RWPE2 (cell line): ENCODE measurements at regions not wholly inside any gene's neighbourhood (a gene's known extent, or its start where the extent isn't known, plus 50 kb on each side); places are given as distances from the start of the nearest gene placed in this dataset.

ENCODE experiments used
- ATAC-seq: fragments of 200-7000 bp; cut with Tn5 transposase; 3 replicates; pipeline ENCODE4 v1.9.1; 2021; ENCODE audit warnings: low read depth
- DNase-seq: peaks from one replicate; pipeline ENCODE4 v3.0.0-alpha.2; 2020; ENCODE audit warnings: low spot score
- H3K27ac ChIP-seq: fragments of 450-650 bp; 2 replicates; pipeline ENCODE4 v1.5.1; 2017; ENCODE audit warnings: mild to moderate bottlenecking; ENCODE audit not compliant: poor library complexity, severe bottlenecking
- H3K27me3 ChIP-seq: fragments of 250-450 bp; sonication (Bioruptor Pico); 2 replicates; pipeline ENCODE4 v1.5.1; 2021; ENCODE audit warnings: mild to moderate bottlenecking, moderate library complexity; ENCODE audit not compliant: insufficient read depth, poor library complexity, severe bottlenecking
- H3K36me3 ChIP-seq: fragments of 250-450 bp; sonication (Bioruptor Pico); 2 replicates; pipeline ENCODE4 v1.5.1; 2020; ENCODE audit warnings: low read depth, mild to moderate bottlenecking, moderate library complexity
- H3K4me1 ChIP-seq: fragments of 250-450 bp; sonication (Bioruptor Pico); 2 replicates; pipeline ENCODE4 v1.5.1; 2021; ENCODE audit warnings: mild to moderate bottlenecking, moderate library complexity; ENCODE audit not compliant: insufficient read depth, poor library complexity, severe bottlenecking
- H3K4me3 ChIP-seq: fragments of 250-450 bp; sonication (Bioruptor Pico); 2 replicates; pipeline ENCODE4 v1.5.1; 2021; ENCODE audit warnings: mild to moderate bottlenecking, moderate library complexity; ENCODE audit not compliant: severe bottlenecking
- H3K9me3 ChIP-seq: fragments of 250-450 bp; sonication (Bioruptor Pico); 2 replicates; pipeline ENCODE4 v1.5.1; 2021; ENCODE audit warnings: mild to moderate bottlenecking, moderate library complexity; ENCODE audit not compliant: severe bottlenecking
- TF ChIP-seq, protein P1 (sequence below): fragments of 450-650 bp; IDR thresholded peaks from one replicate; pipeline ENCODE4 v1.5.1; 2017; ENCODE audit warnings: mild to moderate bottlenecking, moderate library complexity; ENCODE audit not compliant: poor library complexity, severe bottlenecking

DNA sequence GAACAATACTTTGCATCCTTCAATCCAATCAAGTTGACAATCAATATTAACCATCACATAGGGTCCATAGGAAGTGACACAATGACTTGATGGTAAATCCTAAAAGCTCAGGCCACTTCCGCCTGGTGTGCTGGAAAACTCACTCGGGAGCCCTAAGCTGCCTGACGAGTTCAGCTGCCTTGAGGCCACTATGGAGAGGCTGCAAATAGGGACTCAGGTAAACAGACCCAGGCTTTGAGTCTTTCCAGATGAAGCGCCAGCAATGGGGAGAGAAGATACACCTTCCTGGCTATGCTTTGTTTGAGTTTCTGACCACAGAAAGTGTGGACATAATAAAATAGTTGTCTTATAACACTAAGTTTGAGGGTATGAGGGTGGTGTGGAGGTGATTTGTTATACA, 112.6 kb downstream of the GPR63 start:
- Histone ChIP-seq H3K27me3 (no peaks in the 10 kb centered on the region), H3K4me3 (no peak overlapping the region), H3K9me3 (no peaks in the 10 kb centered on the region), H3K36me3 (no peaks in the 10 kb centered on the region), H3K4me1 (no peaks in the 10 kb centered on the region), H3K27ac (no peak overlapping the region)
- no peak for ATAC-seq
- DNase-seq, result no peak
- TF ChIP-seq, protein P1, sequence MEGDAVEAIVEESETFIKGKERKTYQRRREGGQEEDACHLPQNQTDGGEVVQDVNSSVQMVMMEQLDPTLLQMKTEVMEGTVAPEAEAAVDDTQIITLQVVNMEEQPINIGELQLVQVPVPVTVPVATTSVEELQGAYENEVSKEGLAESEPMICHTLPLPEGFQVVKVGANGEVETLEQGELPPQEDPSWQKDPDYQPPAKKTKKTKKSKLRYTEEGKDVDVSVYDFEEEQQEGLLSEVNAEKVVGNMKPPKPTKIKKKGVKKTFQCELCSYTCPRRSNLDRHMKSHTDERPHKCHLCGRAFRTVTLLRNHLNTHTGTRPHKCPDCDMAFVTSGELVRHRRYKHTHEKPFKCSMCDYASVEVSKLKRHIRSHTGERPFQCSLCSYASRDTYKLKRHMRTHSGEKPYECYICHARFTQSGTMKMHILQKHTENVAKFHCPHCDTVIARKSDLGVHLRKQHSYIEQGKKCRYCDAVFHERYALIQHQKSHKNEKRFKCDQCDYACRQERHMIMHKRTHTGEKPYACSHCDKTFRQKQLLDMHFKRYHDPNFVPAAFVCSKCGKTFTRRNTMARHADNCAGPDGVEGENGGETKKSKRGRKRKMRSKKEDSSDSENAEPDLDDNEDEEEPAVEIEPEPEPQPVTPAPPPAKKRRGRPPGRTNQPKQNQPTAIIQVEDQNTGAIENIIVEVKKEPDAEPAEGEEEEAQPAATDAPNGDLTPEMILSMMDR, result no peak

DNA sequence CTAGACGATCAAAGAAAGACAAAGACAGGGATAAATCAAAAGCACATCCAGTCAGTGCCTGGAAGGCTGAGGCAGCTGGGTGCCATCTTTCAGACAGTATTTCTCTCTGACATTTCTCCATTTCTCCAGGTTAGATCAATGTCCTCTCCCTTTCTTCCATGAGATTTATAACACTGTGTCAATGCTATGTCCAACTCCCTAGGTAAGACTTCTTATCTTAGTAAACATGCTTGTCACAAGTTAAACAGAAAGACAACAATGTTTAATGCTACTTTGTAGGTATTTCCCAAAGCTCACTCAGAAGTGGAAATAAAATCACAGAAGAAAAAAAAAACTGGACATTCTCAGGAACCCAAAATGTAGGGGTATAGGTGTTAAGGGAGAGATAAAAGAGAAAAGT, 113.9 kb downstream of the GPR63 start:
- DNase-seq, result no peak

DNA sequence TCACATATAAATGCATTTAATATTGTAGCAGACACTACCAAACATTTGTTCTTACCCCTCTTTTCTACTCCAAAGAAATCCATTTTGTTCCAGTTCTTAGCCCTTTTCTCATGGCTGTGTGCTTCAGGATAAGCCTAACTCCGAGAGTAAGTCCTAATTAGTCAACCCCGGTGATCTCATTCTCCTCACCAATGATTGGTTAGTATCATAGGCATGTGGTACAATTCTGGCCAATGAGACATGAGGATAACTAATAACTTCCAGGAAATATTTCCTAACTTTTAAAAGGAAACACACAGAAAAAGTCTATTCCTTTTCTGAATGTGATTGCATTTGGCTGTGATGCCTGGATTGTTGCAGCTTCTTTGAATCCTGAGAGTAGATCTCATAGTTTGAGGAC, 116.0 kb downstream of the GPR63 start:
- Histone ChIP-seq H3K9me3 (no peaks in the 10 kb centered on the region), H3K4me1 (no peaks in the 10 kb centered on the region), H3K27ac (no peak overlapping the region), H3K4me3 (no peak overlapping the region), H3K36me3 (no peaks in the 10 kb centered on the region), H3K27me3 (no peaks in the 10 kb centered on the region)
- DNase-seq, result no peak
- TF ChIP-seq, protein P1, result no peak
- ATAC-seq, result no peak

More for the DNA sequence above, 113.9 kb downstream of the GPR63 start:
- no peaks in the 10 kb centered on the region for H3K4me1 ChIP-seq
- H3K4me3 ChIP-seq, result no peak overlapping the region
- no peak overlapping the region for H3K27ac ChIP-seq
- H3K27me3 ChIP-seq, result no peaks in the 10 kb centered on the region
- no peaks in the 10 kb centered on the region for H3K9me3 ChIP-seq
- TF ChIP-seq, protein P1, result no peak
- no peaks in the 10 kb centered on the region for H3K36me3 ChIP-seq
- no peak for ATAC-seq

DNA sequence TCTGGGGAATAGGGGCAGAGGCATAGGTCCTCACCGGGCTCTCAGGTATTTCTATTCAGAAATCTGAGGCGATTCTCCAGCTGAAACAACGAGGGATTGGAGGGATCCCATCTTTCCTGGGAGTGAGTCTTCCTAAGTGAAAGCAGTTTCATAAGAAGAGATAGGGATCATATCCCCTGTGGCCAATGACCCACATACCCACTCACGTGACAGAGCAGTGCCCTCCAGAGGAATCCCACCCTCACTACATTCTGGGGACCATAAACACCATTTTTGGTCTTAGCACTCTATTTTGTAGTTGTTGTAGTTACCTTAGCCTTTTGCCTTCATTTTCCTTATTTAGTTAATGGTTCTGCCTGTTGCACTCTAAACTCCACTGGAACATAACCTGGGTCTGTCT, 121.1 kb downstream of the GPR63 start:
- H3K4me1 ChIP-seq, result no peaks in the 10 kb centered on the region

DNA sequence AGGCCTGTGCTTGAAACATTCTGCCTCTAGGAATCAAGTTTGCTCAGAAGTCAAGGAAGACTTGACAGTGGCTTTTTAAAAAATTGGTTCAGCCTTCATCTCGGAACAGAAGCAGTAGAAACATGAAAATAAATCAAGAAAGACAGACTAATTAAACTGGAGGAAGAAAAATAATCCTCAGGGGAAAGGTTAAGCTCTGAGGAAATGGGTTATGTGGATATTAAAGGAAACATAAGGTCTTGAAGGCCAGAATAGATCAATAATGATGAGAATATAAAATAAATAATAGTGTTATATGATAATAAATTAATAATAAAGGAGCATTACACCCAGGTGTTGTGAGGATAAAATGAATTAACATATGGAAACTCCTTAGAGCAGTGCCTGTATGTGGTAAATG, 121.7 kb downstream of the GPR63 start:
- TF ChIP-seq, protein P1, result no peak
- no peak for DNase-seq
- no peaks in the 10 kb centered on the region for H3K36me3 ChIP-seq
- H3K27me3 ChIP-seq, result no peaks in the 10 kb centered on the region
- H3K4me1 ChIP-seq, result no peaks in the 10 kb centered on the region
- no peak for ATAC-seq
- H3K4me3 ChIP-seq, result no peak overlapping the region
- no peaks in the 10 kb centered on the region for H3K9me3 ChIP-seq
- no peak overlapping the region for H3K27ac ChIP-seq

More for the DNA sequence above, 121.1 kb downstream of the GPR63 start:
- DNase-seq (no peak), ATAC-seq (no peak)
- Histone ChIP-seq H3K27me3 (no peaks in the 10 kb centered on the region), H3K4me3 (no peak overlapping the region), H3K9me3 (no peaks in the 10 kb centered on the region), H3K36me3 (no peaks in the 10 kb centered on the region), H3K27ac (no peak overlapping the region)
- TF ChIP-seq, protein P1, result no peak
